HG03571 (cell line): ENCODE measurements at regions not wholly inside any gene's neighbourhood (a gene's known extent, or its start where the extent isn't known, plus 50 kb on each side); places are given as distances from the start of the nearest gene placed in this dataset.

Source experiments
- ATAC-seq: cut with Tn5 transposase; IDR thresholded peaks from one replicate; pipeline ENCODE4 v1.9.1; 2021; ENCODE audit not compliant: unreplicated experiment

GRCh38 chr3:159123877-159124276, 322.0 kb downstream of the MFSD1 start:
- no peak for ATAC-seq

DNA sequence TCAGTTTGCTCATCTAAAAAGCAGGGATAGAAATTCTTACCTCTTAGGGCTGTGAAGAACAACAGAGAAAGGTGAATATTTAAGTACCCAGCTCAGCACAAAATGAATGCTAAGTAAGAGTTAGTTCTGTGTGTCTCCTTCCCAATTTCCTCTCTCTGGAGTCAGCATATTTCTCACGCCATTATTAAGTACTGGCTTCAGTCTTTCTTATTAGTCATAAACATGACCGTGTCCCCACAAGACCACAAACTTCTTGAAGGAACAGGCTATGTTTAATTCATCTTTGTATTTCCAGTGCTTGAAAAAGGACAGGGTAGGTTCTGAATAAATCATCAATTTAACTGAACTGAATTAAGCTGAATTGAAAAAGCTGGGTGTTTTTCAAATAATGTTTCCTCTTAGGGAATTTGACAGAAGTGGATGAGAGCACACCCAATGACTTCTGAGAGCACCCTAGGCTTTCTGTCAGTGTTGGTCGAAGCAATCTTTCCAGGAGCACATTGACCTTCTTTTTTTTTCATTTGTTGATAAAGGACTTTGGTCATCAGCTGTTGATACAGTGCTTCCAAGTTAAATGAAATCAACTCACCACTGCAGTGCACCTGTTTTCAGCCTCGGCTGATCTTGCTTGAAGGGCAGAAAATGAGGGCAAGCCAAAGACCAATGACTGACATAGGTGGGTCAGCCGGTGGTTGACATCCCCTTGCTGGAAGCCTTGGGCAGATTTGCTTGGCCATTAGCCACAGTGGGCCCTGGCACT, 324.6 kb downstream of the MFSD1 start:
- no peak for ATAC-seq

DNA sequence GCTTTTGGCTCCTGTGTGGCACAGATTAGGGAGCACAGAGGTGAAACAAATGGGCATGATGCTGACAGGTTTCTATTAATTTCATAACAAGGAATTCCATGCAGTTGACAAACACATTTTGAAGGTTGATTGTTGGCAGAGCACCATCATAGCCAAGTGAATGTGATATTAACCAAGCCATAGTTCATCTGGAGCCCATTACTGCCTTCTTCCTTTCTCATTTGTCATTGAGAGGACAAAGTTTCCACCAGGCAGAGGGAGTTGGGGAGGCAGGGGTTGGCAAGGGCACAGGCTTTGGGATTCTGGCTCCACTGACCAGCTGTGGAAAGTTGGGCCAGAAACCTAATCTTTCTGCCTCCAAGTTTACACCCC, 325.2 kb downstream of the MFSD1 start:
- no peak for ATAC-seq

DNA sequence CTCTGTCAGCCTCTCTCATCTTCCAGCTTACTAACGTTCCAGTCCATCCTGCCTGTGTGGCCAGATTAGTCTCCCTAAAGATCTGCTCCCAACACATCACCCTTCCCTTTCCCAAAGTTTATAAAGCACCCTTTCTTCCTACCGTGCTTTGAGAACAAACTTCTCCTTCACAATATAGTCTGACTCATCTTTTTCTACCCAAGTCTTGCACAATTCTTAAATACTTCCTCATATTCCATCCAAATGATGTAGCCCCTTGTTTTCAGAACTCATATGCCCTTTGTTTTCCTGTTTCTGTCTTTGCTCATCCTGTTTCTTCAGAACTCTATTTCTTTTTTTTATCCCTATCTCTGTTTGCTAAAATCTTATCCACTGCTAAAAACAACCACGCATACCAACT, 326.8 kb downstream of the MFSD1 start:
- ATAC-seq = no peak

- ATAC-seq = no peak
These were observed 328.3 kb downstream of the MFSD1 start for GRCh38 chr3:159130108-159130507.

- ATAC-seq = no peak
These were observed 329.5 kb downstream of the MFSD1 start for GRCh38 chr3:159131376-159131775.

DNA sequence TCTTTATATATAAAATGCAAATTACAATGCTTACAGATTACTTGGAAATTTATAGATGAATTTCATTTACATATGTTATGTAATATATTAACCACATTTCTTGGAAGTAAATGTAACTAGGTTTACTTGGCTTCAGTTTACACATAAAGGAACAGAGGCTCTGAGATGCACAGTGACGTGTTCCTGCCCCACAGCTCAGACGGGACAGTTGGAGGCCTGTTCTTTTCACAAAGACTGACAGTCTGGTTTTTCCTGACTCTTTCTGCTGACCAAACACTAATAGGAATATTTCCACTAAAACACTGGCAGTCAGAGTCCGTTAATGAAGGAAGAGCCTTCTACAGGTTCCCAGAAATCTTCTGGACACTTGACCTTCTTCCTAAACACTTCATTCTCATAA, 336.1 kb downstream of the MFSD1 start:
- no peak for ATAC-seq

GRCh38 chr3:159139326-159139725, 337.5 kb downstream of the MFSD1 start:
- ATAC-seq = no peak

DNA sequence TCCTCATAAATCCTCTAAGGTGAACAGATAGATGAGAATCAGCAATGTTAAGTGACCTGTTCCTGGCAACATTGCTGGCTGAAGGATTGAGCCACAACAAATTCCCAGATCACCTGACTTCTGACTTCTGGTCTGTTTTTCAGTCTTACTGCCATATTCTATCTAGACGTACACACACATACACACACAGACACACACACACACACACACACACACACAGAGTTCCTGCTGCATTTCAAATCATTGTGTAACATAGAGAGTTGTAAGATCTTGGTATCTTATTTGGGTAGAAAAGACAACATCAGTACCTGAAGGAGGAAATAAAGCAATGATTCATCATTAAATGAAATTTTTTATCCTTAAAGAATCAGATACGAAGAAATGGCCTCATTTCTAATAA, 342.6 kb downstream of the MFSD1 start:
- no peak for ATAC-seq

- ATAC-seq = no peak
These were observed 343.0 kb downstream of the MFSD1 start for GRCh38 chr3:159144891-159145290.

DNA sequence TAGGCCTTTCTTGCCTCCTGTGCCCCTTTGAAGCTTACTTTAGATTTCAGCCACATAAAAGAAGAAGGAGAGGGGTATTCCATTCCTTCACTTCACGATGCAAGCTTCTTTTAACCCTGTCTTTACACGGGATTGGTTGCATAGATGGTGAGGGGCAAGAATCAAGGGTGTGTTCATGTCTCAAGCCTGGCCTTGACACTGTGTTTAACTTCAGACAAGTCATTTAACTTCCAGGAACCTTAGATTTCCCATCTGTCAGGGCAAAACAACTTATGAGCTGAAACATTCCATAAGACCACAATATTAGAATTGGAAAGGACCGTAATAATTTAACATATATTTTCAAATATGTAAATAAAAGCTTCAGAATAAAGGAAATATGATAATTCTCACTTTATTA, 344.5 kb downstream of the MFSD1 start:
- ATAC-seq = no peak

DNA sequence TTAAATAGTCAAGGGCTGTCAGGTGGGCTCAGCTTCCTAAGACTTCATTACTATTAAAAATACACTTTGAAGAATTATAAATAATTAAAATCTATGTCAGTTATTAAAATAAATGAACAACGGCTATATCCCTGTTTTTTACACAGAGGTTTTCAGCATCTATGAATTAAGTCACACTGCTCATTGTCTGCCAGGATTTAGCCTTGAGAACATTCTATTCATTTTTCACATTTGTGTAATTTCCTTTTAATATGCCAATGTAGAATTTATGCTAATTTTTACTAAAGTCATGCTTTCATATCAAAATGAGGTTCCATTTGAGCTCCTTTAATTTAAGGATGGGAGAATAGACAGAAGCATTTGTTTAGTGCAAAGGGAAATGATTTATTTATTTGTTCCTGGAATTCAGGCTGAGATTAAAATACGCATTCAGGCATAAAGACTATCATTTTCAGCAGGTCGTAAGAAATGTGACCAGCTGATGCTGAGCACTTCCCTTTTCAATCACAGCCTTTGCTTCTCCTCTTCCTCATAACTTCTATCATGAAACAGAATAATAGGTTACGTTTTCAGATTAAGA, 345.1 kb downstream of the MFSD1 start:
- ATAC-seq = no peak

DNA sequence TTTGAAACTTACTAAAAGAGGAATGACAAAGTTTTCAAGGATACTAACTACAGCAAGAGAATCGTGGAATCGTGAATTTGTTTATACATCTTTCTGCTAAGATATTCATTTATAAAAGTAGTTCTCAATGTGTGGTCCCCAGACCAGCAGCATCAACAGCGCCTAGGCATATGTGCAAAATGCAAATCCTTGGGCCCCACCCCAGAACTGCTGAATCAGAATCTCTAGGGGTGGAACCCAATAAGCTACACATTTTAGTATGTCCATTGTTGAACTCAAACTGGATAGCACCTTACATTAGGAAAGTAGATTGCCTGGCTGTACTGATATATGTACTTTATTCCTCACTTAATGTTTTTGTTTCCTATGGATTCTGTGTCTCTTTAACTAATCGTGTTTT, 346.0 kb downstream of the MFSD1 start:
- no peak for ATAC-seq

DNA sequence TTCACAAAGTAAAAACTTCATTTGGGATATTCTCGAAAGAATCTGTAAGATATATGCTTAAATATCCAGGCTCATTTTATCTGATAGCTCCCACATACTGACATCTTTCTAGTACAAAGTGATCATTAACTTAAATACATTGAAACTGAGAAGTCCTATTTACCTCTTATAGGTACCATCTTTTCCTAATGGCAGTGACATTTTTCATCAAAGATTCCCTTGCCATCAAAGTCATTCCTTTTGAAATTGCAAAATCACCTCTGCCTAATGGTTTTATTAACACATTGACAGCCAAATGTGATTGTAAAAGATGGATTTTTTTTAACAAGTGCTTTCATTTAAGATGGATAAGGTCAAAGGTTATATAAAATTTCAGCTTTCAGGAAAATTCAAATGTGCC, 346.6 kb downstream of the MFSD1 start:
- no peak for ATAC-seq

DNA sequence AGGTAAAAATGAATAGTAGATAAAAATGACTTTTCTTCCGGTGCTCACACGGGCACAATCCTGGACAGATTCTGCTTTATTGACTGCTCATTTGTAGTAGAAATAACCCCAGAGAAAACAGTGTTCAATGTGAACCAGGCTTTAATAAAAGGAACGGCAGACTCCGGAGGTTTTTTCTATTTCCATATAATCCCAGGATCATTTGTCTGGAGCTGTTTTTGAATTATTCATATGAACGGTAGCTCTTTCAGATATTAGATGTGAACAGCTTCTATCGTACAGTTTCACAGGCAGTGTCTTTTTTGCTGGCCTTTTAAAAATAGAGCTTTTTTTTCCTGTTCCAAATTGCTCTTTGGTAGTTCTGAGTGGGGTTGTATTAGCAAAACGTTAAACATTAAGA, 347.3 kb downstream of the MFSD1 start:
- ATAC-seq = no peak

DNA sequence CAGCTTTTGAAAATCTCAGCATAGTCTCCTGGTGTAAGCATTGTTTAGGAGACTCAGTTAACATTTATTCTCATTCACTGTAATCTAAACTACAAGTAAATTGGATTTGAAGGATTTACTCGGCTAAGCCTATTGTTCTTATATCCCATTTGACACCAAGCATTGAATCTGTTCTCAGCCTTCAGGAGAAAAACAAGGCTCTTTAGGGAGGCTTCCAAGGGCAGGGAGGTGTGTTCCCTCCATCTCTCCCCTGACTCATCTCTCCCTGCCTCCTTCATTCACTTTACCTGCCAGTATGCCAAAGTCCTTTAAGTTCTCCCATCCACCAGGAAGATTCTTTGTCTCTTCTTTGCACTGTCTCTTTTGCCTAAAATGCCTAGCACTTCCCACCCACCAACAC, 347.8 kb downstream of the MFSD1 start:
- no peak for ATAC-seq

GRCh38 chr3:159150180-159150579, 348.3 kb downstream of the MFSD1 start:
- ATAC-seq = no peak

- no peak for ATAC-seq
These were observed 349.3 kb downstream of the MFSD1 start for GRCh38 chr3:159151130-159151529.

GRCh38 chr3:159157275-159157674, 355.4 kb downstream of the MFSD1 start:
- no peak for ATAC-seq

GRCh38 chr3:159158213-159158612, 356.4 kb downstream of the MFSD1 start:
- no peak for ATAC-seq

DNA sequence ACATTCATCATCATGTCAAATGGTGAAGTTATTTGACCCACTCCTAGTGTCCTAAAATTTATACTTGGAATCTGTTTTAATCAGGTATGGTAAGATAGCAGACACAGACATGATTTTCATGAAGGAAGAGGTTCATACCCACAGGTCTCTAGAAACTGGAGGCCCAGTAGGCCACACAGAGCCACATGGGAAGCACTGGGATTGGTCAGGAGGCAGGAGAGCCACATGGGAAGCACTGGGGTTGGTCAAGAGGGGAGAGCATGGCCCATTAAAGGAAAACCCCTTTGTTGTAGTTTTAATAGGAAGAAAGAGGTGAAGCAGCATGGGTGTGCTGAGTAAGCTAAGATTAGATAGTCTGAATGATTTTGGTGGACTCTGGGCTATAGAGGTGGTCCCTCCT, 356.9 kb downstream of the MFSD1 start:
- ATAC-seq = no peak

DNA sequence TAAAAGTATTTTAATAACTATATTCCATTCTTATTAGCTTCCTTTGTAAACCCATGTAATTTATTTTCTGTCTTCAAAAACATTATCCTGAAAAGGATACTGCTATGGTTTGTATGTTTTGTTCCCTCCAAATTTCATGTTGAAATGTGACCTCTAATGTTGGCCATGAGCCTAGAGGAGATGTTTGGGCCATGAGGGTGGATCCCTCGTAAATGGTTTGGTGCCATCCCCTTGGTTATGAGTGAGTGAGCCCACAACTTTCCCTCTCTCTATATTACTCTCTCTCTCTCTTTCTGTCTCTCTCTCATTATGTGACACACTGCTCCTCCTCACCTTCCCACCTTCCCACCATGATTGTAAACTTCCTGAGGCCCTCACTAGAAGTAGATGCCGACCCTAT, 357.7 kb downstream of the MFSD1 start:
- no peak for ATAC-seq

GRCh38 chr3:159163656-159164055, 361.8 kb downstream of the MFSD1 start:
- ATAC-seq = no peak
